ENCODE measurements at regions not wholly inside any gene's neighbourhood (a gene's known extent, or its start where the extent isn't known, plus 50 kb on each side); places are given as distances from the start of the nearest gene placed in this dataset.
"Not testable (repeated sequence)": the region's sequence is repeated elsewhere in the genome, so short reads cannot be mapped to it uniquely, and the experiment has no call there.

- DNase-seq (no peak), ATAC-seq (replicated peaks) (no peak)
- H3K4me1 Mint-ChIP-seq (ENCODE audit: low read depth in 2 of 2) = peaks cover 0 to 4% of the 10 kb centered on the region in 2 donors
- no peak overlapping the region for H3K4me3 Mint-ChIP-seq
- peaks cover 0 to 18% of the 10 kb centered on the region in 2 donors for H3K27me3 Mint-ChIP-seq
- no peaks in the 10 kb centered on the region for H3K36me3 Mint-ChIP-seq (ENCODE audit: insufficient read depth)
- no peaks in the 10 kb centered on the region for H3K9me3 Mint-ChIP-seq
- H3K27ac Mint-ChIP-seq = no peak overlapping the region
Measured at GRCh38 chr1:234833118-234833517, 223.1 kb upstream of the IRF2BP2 start.

- DNase-seq (no peak), ATAC-seq (replicated peaks) (no peak)
- Mint-ChIP-seq H3K4me3 (no peak overlapping the region), H3K27ac (no peak overlapping the region), H3K36me3 (ENCODE audit: insufficient read depth) (no peaks in the 10 kb centered on the region), H3K4me1 (ENCODE audit: low read depth in 2 of 2) (no peaks in the 10 kb centered on the region), H3K9me3 (no peaks in the 10 kb centered on the region), H3K27me3 (peaks cover 0 to 43% of the 10 kb centered on the region in 2 donors)
Measured at GRCh38 chr1:234827656-234828055, 217.7 kb upstream of the IRF2BP2 start.

DNA sequence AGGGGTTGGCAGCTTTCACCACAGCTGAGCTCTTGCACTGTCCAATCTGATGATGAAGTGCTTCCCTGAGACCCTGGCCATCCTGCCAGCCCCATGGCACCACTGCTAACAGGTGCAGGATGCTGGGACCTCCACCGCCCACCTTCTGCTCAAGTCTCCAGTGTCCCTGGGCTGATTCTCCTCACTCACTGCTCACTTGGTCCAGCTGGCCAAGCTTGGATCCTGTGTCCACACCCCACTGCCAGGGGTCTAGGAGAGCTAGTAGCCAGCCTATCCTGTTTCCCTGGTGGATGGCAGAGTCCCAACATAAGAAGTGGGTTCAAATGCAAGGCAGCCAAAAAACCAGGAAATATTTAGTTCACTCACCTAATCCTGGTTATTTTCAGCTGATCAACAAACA is 217.2 kb upstream of the IRF2BP2 start:
- Mint-ChIP-seq H3K4me3 (no peak overlapping the region), H3K4me1 (ENCODE audit: low read depth in 2 of 2) (no peaks in the 10 kb centered on the region), H3K27me3 (peaks cover 0 to 43% of the 10 kb centered on the region in 2 donors), H3K36me3 (ENCODE audit: insufficient read depth) (no peaks in the 10 kb centered on the region), H3K27ac (no peak overlapping the region), H3K9me3 (no peaks in the 10 kb centered on the region)
- no peak for DNase-seq
- ATAC-seq (replicated peaks) = no peak

DNA sequence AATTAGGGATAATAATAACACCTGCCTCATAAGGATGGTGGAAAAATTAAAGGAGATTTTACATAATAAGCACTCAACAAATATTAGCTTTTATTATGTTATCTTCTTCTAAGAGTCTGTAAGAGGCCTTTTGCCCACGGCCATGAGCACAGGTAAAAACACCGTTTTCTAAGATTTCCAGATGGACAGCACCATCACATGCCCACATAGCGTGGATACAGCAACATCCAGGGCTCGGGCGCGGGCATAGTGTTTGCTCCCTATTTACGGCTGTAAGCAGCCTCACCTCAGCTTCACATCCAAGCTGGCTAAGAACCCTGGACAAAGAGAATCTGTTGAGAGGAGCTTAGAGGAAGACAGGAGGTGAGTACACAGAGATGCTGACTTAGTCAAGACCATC is 216.4 kb upstream of the IRF2BP2 start:
- Mint-ChIP-seq H3K4me1 (ENCODE audit: low read depth in 2 of 2) (no peaks in the 10 kb centered on the region), H3K4me3 (no peak overlapping the region), H3K27me3 (peaks cover 0 to 43% of the 10 kb centered on the region in 2 donors), H3K9me3 (no peaks in the 10 kb centered on the region), H3K36me3 (ENCODE audit: insufficient read depth) (no peaks in the 10 kb centered on the region), H3K27ac (no peak overlapping the region)
- no peak for ATAC-seq (replicated peaks)
- no peak for DNase-seq

DNA sequence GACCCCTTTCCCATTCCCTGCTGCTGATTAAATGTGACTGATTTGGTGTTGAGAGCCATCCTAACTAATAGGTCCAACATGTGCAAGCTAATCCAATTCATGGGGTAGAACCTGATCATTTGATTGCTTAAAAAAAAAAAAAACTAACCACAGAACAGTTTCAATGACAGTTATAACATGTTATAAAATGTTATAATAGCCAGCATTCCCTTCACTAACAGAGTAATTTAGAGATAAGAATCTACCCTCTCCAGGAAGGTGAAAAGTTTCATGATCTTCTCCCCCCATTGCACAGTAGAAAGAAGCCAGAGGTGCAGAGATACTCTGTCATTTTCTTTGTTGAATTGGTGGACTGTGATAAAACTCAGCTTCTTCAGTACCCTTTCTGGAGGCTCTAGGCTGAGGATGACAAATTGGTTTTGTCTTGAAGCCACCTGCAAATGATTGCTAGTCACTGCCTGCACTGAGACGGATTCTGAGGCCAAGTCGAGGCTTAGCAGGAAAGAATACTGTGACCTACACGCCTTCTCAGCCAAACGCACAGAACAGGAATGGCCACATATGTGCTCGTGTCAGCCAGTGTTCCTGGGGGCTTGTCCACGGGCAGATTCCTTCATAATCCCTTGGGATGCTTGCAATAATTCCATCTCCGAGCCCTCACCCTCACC is 215.7 kb upstream of the IRF2BP2 start:
- ATAC-seq (replicated peaks) (no peak), DNase-seq (no peak)
- Mint-ChIP-seq H3K4me3 (no peak overlapping the region), H3K36me3 (ENCODE audit: insufficient read depth) (peaks cover 2% of the 10 kb centered on the region), H3K27ac (no peak overlapping the region), H3K9me3 (no peaks in the 10 kb centered on the region), H3K27me3 (peaks cover 0 to 43% of the 10 kb centered on the region in 2 donors), H3K4me1 (ENCODE audit: low read depth in 2 of 2) (no peaks in the 10 kb centered on the region)

DNA sequence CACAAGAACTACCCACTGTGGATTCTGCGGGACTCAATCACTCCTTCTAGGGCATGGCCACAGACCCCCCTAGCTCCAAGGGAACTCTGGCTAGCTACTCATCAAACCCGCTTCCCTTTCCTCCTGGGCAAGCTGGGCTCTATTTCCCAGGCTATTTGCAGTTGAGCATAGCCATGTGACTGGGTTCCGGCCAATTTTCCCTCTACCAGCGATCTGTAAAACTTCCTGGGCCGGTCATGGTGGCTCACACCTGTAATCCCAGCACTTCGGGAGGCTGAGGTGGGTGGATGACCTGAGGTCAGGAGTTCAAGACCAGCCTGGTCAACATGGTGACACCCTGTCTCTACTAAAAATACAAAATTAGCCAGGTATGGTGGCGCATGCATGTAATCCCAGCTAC is 214.9 kb upstream of the IRF2BP2 start:
- ATAC-seq (replicated peaks); H3K36me3 Mint-ChIP-seq (ENCODE audit: insufficient read depth); DNase-seq; H3K4me1 Mint-ChIP-seq (ENCODE audit: low read depth in 2 of 2); H3K9me3 Mint-ChIP-seq; H3K27ac Mint-ChIP-seq; H3K4me3 Mint-ChIP-seq: not testable (repeated sequence)
- H3K27me3 Mint-ChIP-seq = peaks cover 0 to 40% of the 10 kb centered on the region in 2 donors

DNA sequence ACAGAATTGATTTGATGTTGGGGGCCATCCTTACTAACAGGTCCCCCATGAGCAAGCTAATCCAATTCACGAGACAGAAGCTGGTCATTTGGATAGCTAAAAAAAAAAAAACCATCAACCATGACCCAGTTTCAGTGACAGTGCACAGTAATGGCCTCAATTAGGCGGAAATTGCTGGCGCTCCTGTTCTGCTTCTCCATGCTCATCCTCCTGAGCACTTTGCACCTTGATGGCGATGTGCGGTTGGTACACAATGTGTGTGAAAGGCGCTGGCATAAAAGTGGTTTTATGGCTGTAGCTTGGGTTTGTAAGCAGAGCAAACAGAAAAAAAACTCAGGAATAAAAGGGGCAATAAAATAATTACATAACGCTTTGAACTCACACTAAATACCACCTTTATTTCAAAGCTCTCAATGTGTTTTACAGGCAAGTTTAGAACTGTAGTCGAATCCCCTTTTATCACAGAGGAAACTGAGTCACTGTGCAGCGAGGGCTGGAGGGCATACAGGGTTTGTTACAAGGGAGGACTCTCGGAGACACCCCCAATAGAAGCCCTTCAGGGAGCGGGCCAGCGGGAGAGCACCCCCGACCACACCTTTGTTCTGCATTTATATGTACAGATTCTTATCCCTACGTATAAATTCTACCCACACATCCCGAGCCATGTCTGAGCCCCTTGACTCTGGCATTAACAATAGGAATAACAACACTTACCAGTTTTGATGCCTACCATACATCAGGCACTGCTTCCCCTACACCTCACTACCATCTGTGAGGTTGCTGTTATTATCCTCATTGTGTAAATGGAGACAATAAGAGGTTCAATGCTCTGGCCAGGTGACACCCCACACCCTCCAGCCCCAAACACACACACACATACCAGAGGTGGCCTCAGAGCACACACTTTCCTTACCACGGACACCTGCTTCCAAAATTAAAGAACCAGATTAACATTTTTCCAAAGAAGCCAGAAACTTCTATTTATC is 213.5 kb upstream of the IRF2BP2 start:
- ATAC-seq (replicated peaks) = no peak
- Mint-ChIP-seq H3K9me3 (no peaks in the 10 kb centered on the region), H3K4me3 (no peak overlapping the region), H3K27ac (no peak overlapping the region), H3K27me3 (peaks cover 0 to 28% of the 10 kb centered on the region in 2 donors), H3K36me3 (ENCODE audit: insufficient read depth) (peaks cover 2% of the 10 kb centered on the region), H3K4me1 (ENCODE audit: low read depth in 2 of 2) (no peaks in the 10 kb centered on the region)
- no peak for DNase-seq

DNA sequence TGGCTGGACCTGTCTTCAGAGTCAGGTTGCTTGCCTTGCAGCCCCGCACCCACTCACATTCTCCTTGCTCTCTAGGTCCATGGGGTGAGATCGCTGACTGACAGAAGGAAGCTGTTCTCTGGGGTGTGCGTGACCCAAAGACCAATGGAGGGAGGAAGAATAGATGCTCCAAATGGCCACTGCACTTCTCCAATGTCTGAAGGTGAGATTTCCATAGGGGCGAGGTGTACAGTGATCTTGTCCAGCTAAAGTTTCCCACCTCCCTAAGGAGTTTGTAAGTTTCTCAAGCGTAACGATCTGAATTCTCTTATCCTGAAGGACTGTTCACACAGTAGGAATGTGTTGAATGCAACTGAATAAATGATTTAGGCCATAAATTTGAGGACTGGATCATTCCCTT is 211.9 kb upstream of the IRF2BP2 start:
- no peaks in the 10 kb centered on the region for H3K4me1 Mint-ChIP-seq (ENCODE audit: low read depth in 2 of 2)
- H3K9me3 Mint-ChIP-seq = no peaks in the 10 kb centered on the region
- H3K36me3 Mint-ChIP-seq (ENCODE audit: insufficient read depth) = peaks cover 2% of the 10 kb centered on the region
- no peak overlapping the region for H3K27ac Mint-ChIP-seq
- H3K27me3 Mint-ChIP-seq = peaks cover 0 to 16% of the 10 kb centered on the region in 2 donors
- H3K4me3 Mint-ChIP-seq = no peak overlapping the region
- ATAC-seq (replicated peaks) (no peak), DNase-seq (no peak)

DNA sequence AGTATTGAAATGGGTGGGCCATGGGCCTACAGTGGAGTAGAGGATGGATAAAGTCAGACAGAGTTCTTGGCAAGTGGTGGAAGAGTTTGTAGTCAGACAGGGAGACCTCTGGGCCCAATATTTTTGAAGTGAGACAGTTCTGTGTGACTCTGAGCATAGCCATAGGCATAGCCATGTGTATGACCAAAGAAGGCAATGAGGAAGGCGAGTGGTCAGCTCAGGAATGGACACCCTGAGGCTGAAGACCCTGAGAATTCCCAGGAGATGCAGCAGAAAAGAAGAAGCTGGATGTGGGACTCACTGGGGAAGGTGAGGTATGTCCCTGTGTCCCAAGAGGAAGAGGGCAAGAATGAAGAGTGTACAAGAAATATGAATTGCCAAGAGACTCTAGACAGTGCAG is 210.6 kb upstream of the IRF2BP2 start:
- H3K9me3 Mint-ChIP-seq = no peaks in the 10 kb centered on the region
- H3K4me3 Mint-ChIP-seq = no peak overlapping the region

DNA sequence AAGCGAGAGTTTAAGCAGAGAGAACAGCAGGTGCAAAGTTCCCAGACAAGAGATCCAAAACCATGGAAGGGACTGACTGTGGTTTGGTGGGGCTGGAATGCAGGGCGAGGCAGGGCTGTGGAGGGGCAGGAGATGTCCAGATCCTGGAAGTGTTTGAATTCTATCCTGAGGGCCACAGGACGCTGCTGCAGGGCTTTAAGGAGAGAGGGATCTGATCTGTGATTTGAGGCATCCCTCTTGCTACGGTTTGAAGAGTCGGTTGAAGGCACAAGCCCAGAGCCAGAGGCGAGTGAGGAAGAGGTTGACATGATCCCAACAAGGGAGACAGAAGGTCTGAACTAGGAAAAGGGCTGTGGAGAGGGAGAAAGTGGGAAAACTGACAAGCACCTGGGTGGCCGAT is 209.9 kb upstream of the IRF2BP2 start:
- H3K9me3 Mint-ChIP-seq; H3K4me3 Mint-ChIP-seq; H3K4me1 Mint-ChIP-seq (ENCODE audit: low read depth in 2 of 2); H3K36me3 Mint-ChIP-seq (ENCODE audit: insufficient read depth); H3K27ac Mint-ChIP-seq; ATAC-seq (replicated peaks); DNase-seq: not testable (repeated sequence)
- H3K27me3 Mint-ChIP-seq = peaks cover 0 to 11% of the 10 kb centered on the region in 2 donors

More for the DNA sequence above, 210.6 kb upstream of the IRF2BP2 start:
- DNase-seq (no peak), ATAC-seq (replicated peaks) (no peak)
- Mint-ChIP-seq H3K36me3 (ENCODE audit: insufficient read depth) (peaks cover 2% of the 10 kb centered on the region), H3K4me1 (ENCODE audit: low read depth in 2 of 2) (no peaks in the 10 kb centered on the region), H3K27ac (no peak overlapping the region), H3K27me3 (peaks cover 0 to 11% of the 10 kb centered on the region in 2 donors)

- not testable (repeated sequence) for H3K27me3 Mint-ChIP-seq; DNase-seq; H3K36me3 Mint-ChIP-seq (ENCODE audit: insufficient read depth); H3K27ac Mint-ChIP-seq; ATAC-seq (replicated peaks); H3K4me1 Mint-ChIP-seq (ENCODE audit: low read depth in 2 of 2); H3K4me3 Mint-ChIP-seq; H3K9me3 Mint-ChIP-seq
Measured at GRCh38 chr1:234818040-234818387, 208.0 kb upstream of the IRF2BP2 start.

DNA sequence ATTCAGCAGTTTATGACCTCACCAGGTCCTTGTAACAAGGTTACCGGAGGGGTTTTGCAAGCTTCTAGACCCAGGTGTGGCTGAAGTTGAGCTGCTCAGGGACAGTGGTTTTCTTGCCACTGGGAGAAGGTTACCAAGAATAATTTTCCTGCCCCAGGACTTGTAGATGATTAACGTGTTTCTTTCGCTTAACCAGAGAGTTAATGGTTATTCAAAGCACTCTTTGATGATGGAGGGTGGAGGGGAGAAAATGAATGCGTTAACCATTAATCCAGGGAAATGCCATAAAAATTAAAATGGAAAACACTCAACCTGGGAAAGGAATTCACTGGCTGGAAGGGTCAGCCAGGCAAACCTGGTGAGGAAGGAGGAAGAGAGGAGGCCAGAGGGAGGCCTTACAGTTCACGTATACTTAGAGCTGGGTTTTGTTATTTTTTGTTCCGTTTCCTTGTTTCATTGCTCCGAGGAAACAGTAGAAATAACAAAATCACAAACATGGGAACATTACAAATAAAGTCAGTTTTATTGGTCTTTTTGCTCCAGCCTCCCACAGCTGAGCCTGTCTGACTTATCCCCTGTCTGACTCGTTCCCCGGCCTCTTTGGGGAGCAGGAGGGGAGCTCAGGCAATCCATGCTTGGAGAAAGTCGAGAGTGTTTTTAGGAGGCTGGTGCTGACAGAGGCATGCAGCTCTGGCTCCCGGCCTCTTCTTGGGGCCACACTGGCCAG is 207.5 kb upstream of the IRF2BP2 start:
- H3K9me3 Mint-ChIP-seq; H3K27ac Mint-ChIP-seq; H3K36me3 Mint-ChIP-seq (ENCODE audit: insufficient read depth); ATAC-seq (replicated peaks); H3K4me3 Mint-ChIP-seq; H3K27me3 Mint-ChIP-seq; H3K4me1 Mint-ChIP-seq (ENCODE audit: low read depth in 2 of 2); DNase-seq: not testable (repeated sequence)

DNA sequence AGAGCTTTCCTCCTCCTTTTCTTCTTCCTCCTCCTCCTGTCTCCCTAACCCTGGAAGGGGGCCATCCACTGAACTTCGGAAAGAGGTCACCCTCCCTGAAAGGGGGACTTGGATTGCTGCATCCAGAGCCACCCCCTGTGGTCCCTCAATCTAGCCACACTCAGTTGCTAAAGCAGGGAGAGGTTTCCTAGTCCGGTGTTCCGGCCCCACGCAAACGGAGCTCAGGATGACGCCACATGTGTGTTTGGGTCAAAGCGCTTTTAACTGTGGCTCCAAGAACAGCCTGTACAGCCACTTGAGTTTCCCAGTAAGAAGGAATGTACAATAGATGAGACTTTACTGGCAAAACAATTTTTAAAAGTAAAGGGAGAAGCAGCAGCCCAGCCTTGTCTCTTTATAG is 206.9 kb upstream of the IRF2BP2 start:
- not testable (repeated sequence) for H3K27ac Mint-ChIP-seq; H3K9me3 Mint-ChIP-seq; H3K4me1 Mint-ChIP-seq (ENCODE audit: low read depth in 2 of 2); DNase-seq; H3K27me3 Mint-ChIP-seq; H3K36me3 Mint-ChIP-seq (ENCODE audit: insufficient read depth); H3K4me3 Mint-ChIP-seq; ATAC-seq (replicated peaks)

Data from effector memory CD8-positive, alpha-beta T cell (primary cell).